A673 (cell line): ENCODE measurements at regions not wholly inside any gene's neighbourhood (a gene's known extent, or its start where the extent isn't known, plus 50 kb on each side); places are given as distances from the start of the nearest gene placed in this dataset.

Experiments used
- EZH2 ChIP-seq: fragments of 200-600 bp; sonication (generic); IDR thresholded peaks from 2 replicates; pipeline ENCODE4 v1.6.1; 2017; ENCODE audit warnings: borderline replicate concordance, low read depth, mild to moderate bottlenecking, mixed read lengths, antibody characterized with exemption, low read length; ENCODE audit not compliant: poor library complexity, severe bottlenecking
- TF ChIP-seq, protein P1 (sequence below): fragments of 300-800, 200-600 bp; sonication (generic); conservative IDR thresholded peaks from 2 replicates; pipeline ENCODE4 v1.5.1; 2017; ENCODE audit warnings: low read depth, mild to moderate bottlenecking, antibody characterized with exemption, low read length, moderate library complexity, mixed read lengths

DNA sequence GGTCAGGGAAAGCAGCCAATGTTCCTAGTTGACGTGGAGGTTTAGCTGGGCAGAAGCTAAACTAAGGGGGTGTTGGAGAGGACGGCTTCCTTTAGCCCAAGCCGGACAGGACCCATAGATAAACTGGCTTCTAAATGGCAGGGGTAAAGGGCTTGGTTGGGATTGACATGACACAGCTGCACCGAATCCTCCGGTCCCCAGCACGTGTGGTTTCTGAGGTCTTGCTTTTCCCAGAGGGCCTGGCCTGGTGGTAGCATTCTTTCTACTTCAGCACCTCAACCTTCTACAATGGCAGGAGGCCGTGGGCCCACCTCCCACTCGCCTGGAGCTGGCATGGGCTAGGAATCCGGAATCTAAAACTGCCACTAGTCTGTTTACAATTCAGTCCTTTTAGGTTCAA is 163.0 kb downstream of the FGF9 start:
- no peak for TF ChIP-seq EZH2
- TF ChIP-seq, protein P1, sequence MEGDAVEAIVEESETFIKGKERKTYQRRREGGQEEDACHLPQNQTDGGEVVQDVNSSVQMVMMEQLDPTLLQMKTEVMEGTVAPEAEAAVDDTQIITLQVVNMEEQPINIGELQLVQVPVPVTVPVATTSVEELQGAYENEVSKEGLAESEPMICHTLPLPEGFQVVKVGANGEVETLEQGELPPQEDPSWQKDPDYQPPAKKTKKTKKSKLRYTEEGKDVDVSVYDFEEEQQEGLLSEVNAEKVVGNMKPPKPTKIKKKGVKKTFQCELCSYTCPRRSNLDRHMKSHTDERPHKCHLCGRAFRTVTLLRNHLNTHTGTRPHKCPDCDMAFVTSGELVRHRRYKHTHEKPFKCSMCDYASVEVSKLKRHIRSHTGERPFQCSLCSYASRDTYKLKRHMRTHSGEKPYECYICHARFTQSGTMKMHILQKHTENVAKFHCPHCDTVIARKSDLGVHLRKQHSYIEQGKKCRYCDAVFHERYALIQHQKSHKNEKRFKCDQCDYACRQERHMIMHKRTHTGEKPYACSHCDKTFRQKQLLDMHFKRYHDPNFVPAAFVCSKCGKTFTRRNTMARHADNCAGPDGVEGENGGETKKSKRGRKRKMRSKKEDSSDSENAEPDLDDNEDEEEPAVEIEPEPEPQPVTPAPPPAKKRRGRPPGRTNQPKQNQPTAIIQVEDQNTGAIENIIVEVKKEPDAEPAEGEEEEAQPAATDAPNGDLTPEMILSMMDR = no peak
